H9 (cell line): ENCODE measurements at regions not wholly inside any gene's neighbourhood (a gene's known extent, or its start where the extent isn't known, plus 50 kb on each side); places are given as distances from the start of the nearest gene placed in this dataset.

Experiments
- DNase-seq: peaks from one replicate; pipeline ENCODE4 v3.0.0-alpha.2; 2017
- H2AFZ ChIP-seq: one replicate; pipeline ENCODE4 v1.6.1; 2013; ENCODE audit warnings: mild to moderate bottlenecking, low read length, control low read depth, moderate library complexity
- H2AK5ac ChIP-seq: 2 replicates; pipeline ENCODE4 v1.6.1; 2013; ENCODE audit warnings: low read length, control low read depth, mixed read lengths; ENCODE audit not compliant: insufficient read length
- H2BK120ac ChIP-seq: one replicate; pipeline ENCODE4 v1.6.1; 2013; ENCODE audit warnings: low read depth, mild to moderate bottlenecking, low read length, control low read depth, inconsistent platforms; ENCODE audit not compliant: poor library complexity, severe bottlenecking
- H2BK12ac ChIP-seq: 2 replicates; pipeline ENCODE4 v1.6.1; 2013; ENCODE audit warnings: low read length, control low read depth, mixed read lengths, low read depth; ENCODE audit not compliant: insufficient read length
- H2BK15ac ChIP-seq: 2 replicates; pipeline ENCODE4 v1.6.1; 2013; ENCODE audit warnings: low read depth, low read length, control low read depth
- H2BK20ac ChIP-seq: one replicate; pipeline ENCODE4 v1.6.1; 2013; ENCODE audit warnings: low read depth, mild to moderate bottlenecking, low read length, control low read depth, inconsistent platforms; ENCODE audit not compliant: poor library complexity, severe bottlenecking
- H2BK5ac ChIP-seq: 2 replicates; pipeline ENCODE4 v1.6.1; 2013; ENCODE audit warnings: low read length, control low read depth, mixed read lengths; ENCODE audit not compliant: insufficient read length
- H3K14ac ChIP-seq: 2 replicates; pipeline ENCODE4 v1.6.1; 2013; ENCODE audit warnings: low read length, control low read depth; ENCODE audit not compliant: insufficient read depth
- H3K18ac ChIP-seq: 2 replicates; pipeline ENCODE4 v1.6.1; 2013; ENCODE audit warnings: low read depth, mild to moderate bottlenecking, mixed read lengths, low read length, control low read depth; ENCODE audit not compliant: insufficient read length
- H3K23ac ChIP-seq: 2 replicates; pipeline ENCODE4 v1.6.1; 2013; ENCODE audit warnings: low read length, control low read depth, mixed read lengths, low read depth; ENCODE audit not compliant: insufficient read length
- H3K23me2 ChIP-seq: 2 replicates; pipeline ENCODE4 v1.6.1; 2013; ENCODE audit warnings: low read depth, mild to moderate bottlenecking, mixed read lengths, low read length, control low read depth; ENCODE audit not compliant: insufficient read length, poor library complexity, severe bottlenecking
- H3K27ac ChIP-seq: 2 replicates; pipeline ENCODE4 v1.5.1; 2013; ENCODE audit warnings: low read length, control low read depth, mixed read lengths, low read depth; ENCODE audit not compliant: insufficient read length
- H3K27me3 ChIP-seq: 2 replicates; pipeline ENCODE4 v1.6.1; 2013; ENCODE audit warnings: low read length, control low read depth, inconsistent platforms; ENCODE audit not compliant: insufficient read depth
- H3K4ac ChIP-seq: 2 replicates; pipeline ENCODE4 v1.6.1; 2013; ENCODE audit warnings: low read depth, mild to moderate bottlenecking, control low read depth, inconsistent platforms, low read length, moderate library complexity
- H3K4me1 ChIP-seq: 2 replicates; pipeline ENCODE4 v1.6.1; 2013; ENCODE audit warnings: low read length, control low read depth, inconsistent platforms; ENCODE audit not compliant: insufficient read depth
- H3K4me2 ChIP-seq: 2 replicates; pipeline ENCODE4 v1.6.1; 2013; ENCODE audit warnings: low read length, control low read depth, mixed read lengths; ENCODE audit not compliant: insufficient read length, insufficient read depth
- H3K56ac ChIP-seq: 2 replicates; pipeline ENCODE4 v1.6.1; 2013; ENCODE audit warnings: low read depth, mild to moderate bottlenecking, mixed read lengths, low read length, control low read depth; ENCODE audit not compliant: insufficient read length
- H3K79me1 ChIP-seq: 2 replicates; pipeline ENCODE4 v1.6.1; 2013; ENCODE audit warnings: low read depth, mild to moderate bottlenecking, moderate library complexity, low read length, control low read depth, inconsistent platforms; ENCODE audit not compliant: insufficient read depth, poor library complexity, severe bottlenecking
- H3K79me2 ChIP-seq: 2 replicates; pipeline ENCODE4 v1.6.1; 2013; ENCODE audit warnings: low read length, control low read depth, inconsistent platforms; ENCODE audit not compliant: insufficient read depth
- H3K9ac ChIP-seq: 2 replicates; pipeline ENCODE4 v1.6.1; 2013; ENCODE audit warnings: low read length, control low read depth, mixed read lengths; ENCODE audit not compliant: insufficient read length; ENCODE audit errors: extremely low read depth
- H3K9me3 ChIP-seq: one replicate; pipeline ENCODE4 v1.6.1; 2013; ENCODE audit warnings: low read depth, low read length, inconsistent platforms; ENCODE audit not compliant: control insufficient read depth
- H3T11ph ChIP-seq: one replicate; pipeline ENCODE4 v1.6.1; 2013; ENCODE audit warnings: mild to moderate bottlenecking, low read length, control low read depth, inconsistent platforms
- H4K20me1 ChIP-seq: one replicate; pipeline ENCODE4 v1.6.1; 2013; ENCODE audit not compliant: control insufficient read depth, insufficient read length, insufficient read depth
- H4K5ac ChIP-seq: 2 replicates; pipeline ENCODE4 v1.6.1; 2013; ENCODE audit warnings: low read depth, mild to moderate bottlenecking, mixed read lengths, low read length, control low read depth; ENCODE audit not compliant: insufficient read length
- H4K8ac ChIP-seq: replicated peaks from 2 replicates; pipeline ENCODE4 v1.6.1; 2013; ENCODE audit warnings: low read length, control low read depth, mixed read lengths, low read depth; ENCODE audit not compliant: insufficient read length
- H4K91ac ChIP-seq: 2 replicates; pipeline ENCODE4 v1.6.1; 2013; ENCODE audit warnings: low read depth, mild to moderate bottlenecking, moderate library complexity, mixed read lengths, low read length, control low read depth; ENCODE audit not compliant: insufficient read length
- H3K27ac Mint-ChIP-seq, 3 experiments: 2 replicates in 2 of 3; 3 replicates in 1 of 3; pipeline ENCODE4 v1.8.0; 2020 to 2021; ENCODE audit warnings: mixed read lengths in 3 of 3, mild to moderate bottlenecking in 1 of 3, moderate library complexity in 1 of 3
- H3K27me3 Mint-ChIP-seq: 2 replicates; pipeline ENCODE4 v1.8.0; 2021; ENCODE audit warnings: low read depth, mild to moderate bottlenecking, moderate library complexity, mixed read lengths
- H3K36me3 Mint-ChIP-seq, 3 experiments: 2 replicates in 2 of 3; 3 replicates in 1 of 3; pipeline ENCODE4 v1.8.0; 2020 to 2021; ENCODE audit warnings: low read depth in 3 of 3, mixed read lengths in 3 of 3; ENCODE audit not compliant: insufficient read depth in 1 of 3
- H3K4me1 Mint-ChIP-seq, 2 experiments: 2 replicates each; pipeline ENCODE4 v1.8.0; 2020; ENCODE audit warnings: mixed read lengths in 2 of 2
- H3K4me3 Mint-ChIP-seq, 2 experiments: 2 replicates in 1 of 2; 3 replicates in 1 of 2; pipeline ENCODE4 v1.8.0; 2020 to 2021; ENCODE audit warnings: mild to moderate bottlenecking in 2 of 2, mixed read lengths in 2 of 2, moderate library complexity in 1 of 2
- H3K9me3 Mint-ChIP-seq, 2 experiments: 2 replicates in 1 of 2; 3 replicates in 1 of 2; pipeline ENCODE4 v1.8.0; 2020; ENCODE audit warnings: mild to moderate bottlenecking in 2 of 2, mixed read lengths in 2 of 2, moderate library complexity in 1 of 2
- CTCF ChIP-seq: fragments of 200-600 bp; sonication (generic); conservative IDR thresholded peaks from 3 replicates; pipeline ENCODE4 v1.8.0; 2021; ENCODE audit warnings: antibody characterized with exemption, mild to moderate bottlenecking
- WGBS: extraction: QIAGEN DNeasy Blood & Tissue Kit; methylation state at CpG from one replicate; pipeline ENCODE4 v1.1.7; 2013; ENCODE audit warnings: missing lambda C conversion rate, low lambda C conversion rate, mixed read lengths; ENCODE audit not compliant: insufficient read length; ENCODE audit errors: extremely low coverage; 5-methylcytosine and 5-hydroxymethylcytosine counted together

- no peaks in the 10 kb centered on the region for H4K20me1 ChIP-seq
- H2BK20ac ChIP-seq, result no peak overlapping the region
- H3K9me3 ChIP-seq, result no peaks in the 10 kb centered on the region
- no peak overlapping the region for H3K4ac ChIP-seq
- H2BK120ac ChIP-seq, result no peak overlapping the region
- no peaks in the 10 kb centered on the region for H3K79me1 ChIP-seq
- H2BK15ac ChIP-seq, result no peak overlapping the region
- H3T11ph ChIP-seq, result no peak overlapping the region
- no peak overlapping the region for H3K27ac ChIP-seq
- no peak overlapping the region for H3K9ac ChIP-seq
- H3K27me3 ChIP-seq, result no peaks in the 10 kb centered on the region
- no peaks in the 10 kb centered on the region for H3K4me1 Mint-ChIP-seq
- H3K27me3 Mint-ChIP-seq, result no peaks in the 10 kb centered on the region
- no peak overlapping the region for H2AK5ac ChIP-seq
- no peaks in the 10 kb centered on the region for H3K4me1 ChIP-seq
- no peak for DNase-seq
- no peak overlapping the region for H3K23ac ChIP-seq
- H3K4me3 Mint-ChIP-seq, result no peak overlapping the region
- H3K18ac ChIP-seq, result no peak overlapping the region
- H3K14ac ChIP-seq, result no peak overlapping the region
- no peaks in the 10 kb centered on the region for H3K9me3 Mint-ChIP-seq
- no peak overlapping the region for H3K27ac Mint-ChIP-seq
- no peak overlapping the region for H2AFZ ChIP-seq
- H4K8ac ChIP-seq, result no peak overlapping the region
- no peaks in the 10 kb centered on the region for H3K79me2 ChIP-seq
- WGBS, result 100% methylated on average over 1 of the region's 1 CpG
- H3K56ac ChIP-seq, result no peak overlapping the region
- no peaks in the 10 kb centered on the region for H3K23me2 ChIP-seq
- TF ChIP-seq CTCF, result no peak
- H3K4me2 ChIP-seq, result no peak overlapping the region
- H3K36me3 Mint-ChIP-seq, result no peaks in the 10 kb centered on the region
- H4K5ac ChIP-seq, result no peak overlapping the region
- no peak overlapping the region for H2BK12ac ChIP-seq
- no peak overlapping the region for H2BK5ac ChIP-seq
- no peak overlapping the region for H4K91ac ChIP-seq
Observed at GRCh38 chr12:89289720-89290119, 62.6 kb downstream of the DUSP6 start.
